Breast epithelium (tissue), 3 donors: ENCODE measurements at regions not wholly inside any gene's neighbourhood (a gene's known extent, or its start where the extent isn't known, plus 50 kb on each side); places are given as distances from the start of the nearest gene placed in this dataset.

ENCODE experiments used
- POLR2A ChIP-seq: fragments of 450-650 bp; IDR thresholded peaks from one replicate; pipeline ENCODE4 v1.6.1; 2016; ENCODE audit warnings: antibody characterized with exemption, mild to moderate bottlenecking, moderate library complexity
- TF ChIP-seq, protein P1 (sequence below), 3 donors: fragments of 450-650 bp; IDR thresholded peaks; one replicate each; pipeline ENCODE4 v1.5.1; 2016 to 2017; ENCODE audit warnings: antibody characterized with exemption in 3 of 3, mild to moderate bottlenecking in 3 of 3, moderate library complexity in 3 of 3

DNA sequence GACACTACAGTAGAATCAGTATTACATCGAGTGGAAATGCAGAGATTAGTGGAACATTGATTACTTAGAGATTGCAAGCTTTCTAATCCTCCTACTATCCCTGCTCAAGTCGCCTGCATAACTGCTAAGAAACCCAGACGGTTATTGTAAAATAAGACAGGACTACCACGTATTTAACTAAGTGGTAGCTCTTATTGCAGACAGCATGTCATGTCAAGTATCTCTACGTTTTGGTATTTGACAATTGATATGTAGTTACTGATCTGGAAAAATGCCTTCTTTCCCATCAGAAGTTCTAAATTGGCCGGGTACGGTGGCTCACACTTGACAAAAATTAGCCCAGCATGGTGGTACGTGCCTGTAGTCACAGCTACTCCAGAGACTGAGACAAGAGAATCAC, 404.1 kb downstream of the CBLN2 start:
- no peak for TF ChIP-seq POLR2A
- TF ChIP-seq, protein P1, sequence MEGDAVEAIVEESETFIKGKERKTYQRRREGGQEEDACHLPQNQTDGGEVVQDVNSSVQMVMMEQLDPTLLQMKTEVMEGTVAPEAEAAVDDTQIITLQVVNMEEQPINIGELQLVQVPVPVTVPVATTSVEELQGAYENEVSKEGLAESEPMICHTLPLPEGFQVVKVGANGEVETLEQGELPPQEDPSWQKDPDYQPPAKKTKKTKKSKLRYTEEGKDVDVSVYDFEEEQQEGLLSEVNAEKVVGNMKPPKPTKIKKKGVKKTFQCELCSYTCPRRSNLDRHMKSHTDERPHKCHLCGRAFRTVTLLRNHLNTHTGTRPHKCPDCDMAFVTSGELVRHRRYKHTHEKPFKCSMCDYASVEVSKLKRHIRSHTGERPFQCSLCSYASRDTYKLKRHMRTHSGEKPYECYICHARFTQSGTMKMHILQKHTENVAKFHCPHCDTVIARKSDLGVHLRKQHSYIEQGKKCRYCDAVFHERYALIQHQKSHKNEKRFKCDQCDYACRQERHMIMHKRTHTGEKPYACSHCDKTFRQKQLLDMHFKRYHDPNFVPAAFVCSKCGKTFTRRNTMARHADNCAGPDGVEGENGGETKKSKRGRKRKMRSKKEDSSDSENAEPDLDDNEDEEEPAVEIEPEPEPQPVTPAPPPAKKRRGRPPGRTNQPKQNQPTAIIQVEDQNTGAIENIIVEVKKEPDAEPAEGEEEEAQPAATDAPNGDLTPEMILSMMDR (IDR thresholded peaks at IDR 0.05) = no peak
